ENCODE measurements at regions not wholly inside any gene's neighbourhood (a gene's known extent, or its start where the extent isn't known, plus 50 kb on each side); places are given as distances from the start of the nearest gene placed in this dataset.
"Not testable (repeated sequence)": the region's sequence is repeated elsewhere in the genome, so short reads cannot be mapped to it uniquely, and the experiment has no call there.

GRCh38 chr6:135722190-135722589, 129.3 kb upstream of the PDE7B start:
- DNase-seq (ENCODE audit: low read depth): no peak

GRCh38 chr6:135722679-135723078, 128.8 kb upstream of the PDE7B start:
- peak; percentile 95 for DNase-seq (ENCODE audit: low read depth)

- no peak for DNase-seq (ENCODE audit: low read depth)
Observed at GRCh38 chr6:135728589-135728988, 122.9 kb upstream of the PDE7B start.

- no peak for DNase-seq (ENCODE audit: low read depth)
Observed at GRCh38 chr6:135731116-135731515, 120.4 kb upstream of the PDE7B start.

- DNase-seq (ENCODE audit: low read depth): not testable (repeated sequence)
Observed at GRCh38 chr6:135736351-135736750, 115.2 kb upstream of the PDE7B start.

GRCh38 chr6:135738636-135739035, 112.9 kb upstream of the PDE7B start:
- DNase-seq (ENCODE audit: low read depth): peak; percentile 12

DNA sequence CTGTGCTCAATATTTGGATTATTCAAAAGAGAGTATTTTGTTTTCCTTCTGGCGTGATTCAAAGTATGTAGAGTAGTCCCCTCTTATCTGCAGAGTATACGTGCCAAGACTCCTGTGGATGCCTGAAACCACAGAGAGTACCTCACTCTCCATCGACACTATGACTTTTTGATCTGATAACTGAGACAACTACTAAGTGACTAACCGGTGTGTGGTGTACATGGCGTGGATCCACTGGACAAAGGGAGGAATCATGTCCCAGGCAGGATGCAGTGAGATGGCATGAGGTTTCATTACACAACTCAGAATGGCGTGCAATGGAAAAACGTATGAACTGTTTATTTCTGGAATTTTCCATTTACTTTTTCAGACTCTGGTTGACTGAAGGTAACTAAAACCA, 112.2 kb upstream of the PDE7B start:
- peak; percentile 95 for DNase-seq (ENCODE audit: low read depth)

DNA sequence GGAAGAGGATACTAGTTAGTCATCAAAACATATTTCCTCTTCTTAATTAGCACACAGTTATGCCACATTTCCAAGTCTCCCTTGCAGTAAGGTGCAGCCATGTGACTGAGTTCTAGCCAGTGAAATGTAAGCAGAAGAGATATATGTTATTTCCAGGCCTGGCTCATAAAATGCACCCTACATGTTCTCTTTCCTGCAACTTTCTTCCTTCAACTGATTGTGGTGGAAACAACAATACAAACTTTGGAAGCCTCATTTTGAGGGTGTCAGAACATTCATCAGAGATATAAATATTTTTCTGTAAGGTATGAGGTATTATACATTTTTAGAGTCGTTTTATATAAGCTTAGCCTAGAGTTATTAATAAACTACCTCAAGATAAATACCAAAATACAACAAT, 110.9 kb upstream of the PDE7B start:
- no peak for DNase-seq (ENCODE audit: low read depth)

GRCh38 chr6:135743476-135743875, 108.0 kb upstream of the PDE7B start:
- peak; percentile 39 for DNase-seq (ENCODE audit: low read depth)

DNA sequence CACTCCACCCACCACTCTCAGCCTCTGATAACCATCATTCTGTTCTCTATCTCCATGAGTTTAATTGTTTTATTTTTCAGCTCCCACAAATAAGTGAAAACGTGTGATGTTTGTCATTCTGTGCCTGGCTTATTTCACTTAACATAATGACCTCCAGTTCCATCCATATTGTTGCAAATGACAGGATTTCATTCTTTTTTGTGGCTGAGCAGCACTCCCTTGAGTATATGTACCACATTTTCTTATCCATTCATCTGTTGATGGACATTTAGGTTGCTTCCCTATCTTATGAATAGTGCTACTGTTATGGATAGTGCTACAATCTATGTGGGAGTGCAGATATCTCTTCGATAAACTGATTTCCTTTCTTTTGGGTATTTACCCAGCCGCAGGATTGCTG, 103.3 kb upstream of the PDE7B start:
- DNase-seq (ENCODE audit: low read depth): no peak

GRCh38 chr6:135750081-135750480, 101.4 kb upstream of the PDE7B start:
- DNase-seq (ENCODE audit: low read depth): no peak

DNA sequence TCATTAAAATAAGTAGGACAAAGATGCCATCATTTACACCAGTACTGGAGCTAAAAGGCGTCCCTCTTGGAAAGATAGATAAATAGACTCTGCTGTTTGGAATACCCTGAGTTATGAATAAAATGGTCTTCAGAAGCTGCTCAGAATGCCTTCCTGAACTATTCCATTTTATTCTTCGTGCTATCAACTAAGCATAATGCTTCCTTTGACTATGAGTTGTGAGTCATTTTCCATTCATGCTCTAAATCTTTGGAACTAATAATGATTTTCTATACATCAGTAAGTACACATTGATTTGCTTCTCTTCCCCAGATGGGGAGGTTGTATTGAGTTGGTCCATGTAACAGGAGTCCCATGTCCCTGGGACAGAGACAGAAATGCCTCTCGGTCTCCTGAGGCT, 98.3 kb upstream of the PDE7B start:
- no peak for DNase-seq (ENCODE audit: low read depth)

GRCh38 chr6:135759831-135760230, 91.7 kb upstream of the PDE7B start:
- DNase-seq (ENCODE audit: low read depth): peak; percentile 44

DNA sequence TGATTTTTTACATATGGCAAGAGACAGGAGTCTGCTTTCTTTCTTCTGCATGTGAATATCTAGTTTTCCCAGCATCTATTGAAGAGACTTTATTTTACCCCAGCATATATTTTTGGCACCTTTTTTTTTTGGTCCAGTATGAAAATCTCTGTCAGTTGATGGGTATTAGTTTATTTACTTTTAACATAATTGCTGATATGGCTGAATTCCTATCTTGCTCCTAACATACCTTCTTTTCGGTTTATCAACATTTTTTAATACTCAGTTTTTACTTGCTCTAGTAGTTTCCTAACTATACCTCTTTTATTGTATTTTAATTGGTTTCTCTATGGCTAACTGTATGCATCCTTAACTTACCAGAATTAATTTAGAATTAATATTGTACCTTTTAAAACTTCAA, 77.5 kb upstream of the PDE7B start:
- no peak for DNase-seq (ENCODE audit: low read depth)

- no peak for DNase-seq (ENCODE audit: low read depth)
Observed at GRCh38 chr6:135779213-135779612, 72.3 kb upstream of the PDE7B start.

DNA sequence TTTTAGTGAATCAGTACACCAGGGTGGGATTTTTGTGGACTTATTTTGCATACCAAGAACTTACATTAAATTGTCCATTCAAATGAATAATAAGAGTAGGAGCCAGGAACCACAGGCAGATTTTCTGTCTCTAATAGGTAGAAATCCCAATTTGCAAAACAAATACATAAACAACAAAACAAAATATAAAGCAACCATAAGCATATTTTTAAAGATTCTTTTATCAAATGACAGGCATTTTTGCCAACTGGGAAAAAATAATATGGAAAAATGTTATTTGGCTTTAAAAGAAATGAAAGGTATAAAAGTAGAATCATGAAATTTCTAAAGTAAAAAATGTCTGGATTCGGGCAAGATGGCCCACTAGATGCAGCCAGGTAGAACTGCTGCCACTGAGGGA, 71.2 kb upstream of the PDE7B start:
- no peak for DNase-seq (ENCODE audit: low read depth)

- DNase-seq (ENCODE audit: low read depth): peak; percentile 27
Observed at GRCh38 chr6:135782546-135782945, 69.0 kb upstream of the PDE7B start.

- DNase-seq (ENCODE audit: low read depth): no peak
Observed at GRCh38 chr6:135784507-135784906, 67.0 kb upstream of the PDE7B start.

DNA sequence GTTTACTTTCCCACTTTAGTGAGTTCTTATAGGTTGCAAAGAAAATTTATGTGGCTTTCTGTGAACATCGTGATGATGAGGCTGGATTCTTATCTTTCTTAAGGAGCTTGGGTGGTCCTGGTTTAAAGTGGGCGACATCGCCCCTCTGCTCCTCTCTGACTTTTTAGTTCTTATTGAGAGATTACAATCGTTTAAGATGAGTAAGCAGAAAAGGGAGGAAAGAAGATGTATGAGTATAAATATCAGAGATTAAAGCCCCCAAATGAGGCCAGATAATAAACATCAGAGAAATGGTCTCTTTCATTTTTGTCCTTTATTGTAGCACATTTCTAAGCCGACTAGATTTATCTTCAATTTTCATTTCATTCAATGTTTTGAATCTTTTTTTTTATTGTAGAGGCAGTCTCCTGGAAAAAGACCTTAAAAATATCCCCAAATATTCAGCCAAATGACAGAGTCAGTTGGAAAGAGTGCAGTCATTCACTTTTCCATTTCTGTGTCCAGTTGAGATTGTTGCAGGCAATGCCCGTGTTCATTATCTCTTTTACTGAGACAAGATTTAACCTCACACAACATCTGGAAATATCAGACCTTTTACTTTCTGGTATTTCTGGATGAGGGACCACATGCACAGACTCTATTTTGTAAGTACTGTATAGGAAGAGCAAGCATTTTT, 62.0 kb upstream of the PDE7B start:
- no peak for DNase-seq (ENCODE audit: low read depth)

- DNase-seq (ENCODE audit: low read depth): no peak
Observed at GRCh38 chr6:135791441-135791840, 60.1 kb upstream of the PDE7B start.

GRCh38 chr6:135796643-135797305, 54.7 kb upstream of the PDE7B start:
- DNase-seq (ENCODE audit: low read depth): no peak

DNA sequence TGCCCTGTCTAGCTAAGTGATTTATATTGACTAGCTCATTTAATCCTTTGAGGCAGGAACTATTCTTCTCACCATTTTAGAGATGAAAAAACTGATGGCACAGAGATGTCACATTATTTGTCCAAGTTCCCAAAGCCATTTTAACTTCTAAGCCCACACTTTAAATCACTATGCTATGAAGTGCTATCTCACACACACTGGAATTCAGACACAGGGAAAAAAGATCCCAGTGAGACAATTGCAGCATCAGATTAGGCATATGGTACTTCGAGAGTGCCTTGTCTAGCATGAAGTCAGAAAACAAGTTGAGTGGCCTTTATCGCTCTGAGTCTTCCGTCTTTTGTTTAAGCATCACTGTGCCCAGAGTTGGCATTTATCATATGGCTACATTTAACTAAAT, 54.1 kb upstream of the PDE7B start:
- no peak for DNase-seq (ENCODE audit: low read depth)

- no peak for DNase-seq (ENCODE audit: low read depth)
Observed at GRCh38 chr6:135798751-135799515, 52.6 kb upstream of the PDE7B start.
